Stimulated activated naive CD8-positive, alpha-beta T cell treated with anti-CD3 and anti-CD28 coated beads, Interleukin-15, amount 100 ng/mL, for 72 hours (primary cell): ENCODE measurements at regions not wholly inside any gene's neighbourhood (a gene's known extent, or its start where the extent isn't known, plus 50 kb on each side); places are given as distances from the start of the nearest gene placed in this dataset.
"Not testable (repeated sequence)": the region's sequence is repeated elsewhere in the genome, so short reads cannot be mapped to it uniquely, and the experiment has no call there.

Experiments
- ATAC-seq: fragments of 150-1000 bp; cut with Tn5 transposase; 2 replicates; pipeline ENCODE4 v1.10.0; 2021; ENCODE audit warnings: mild to moderate bottlenecking, moderate library complexity
- DNase-seq, 2 donors: peaks; one replicate each; pipeline ENCODE4 v3.0.0; 2021 to 2022
- H3K27ac Mint-ChIP-seq, 2 donors: one replicate each; pipeline ENCODE4 v1.8.0; 2022; ENCODE audit warnings: mild to moderate bottlenecking in 2 of 2, mixed read lengths in 2 of 2, moderate library complexity in 2 of 2
- H3K27me3 Mint-ChIP-seq: one replicate; pipeline ENCODE4 v1.8.0; 2022; ENCODE audit warnings: mixed read lengths
- H3K4me1 Mint-ChIP-seq: one replicate; pipeline ENCODE4 v1.8.0; 2022; ENCODE audit warnings: mild to moderate bottlenecking, mixed read lengths
- H3K4me3 Mint-ChIP-seq, 2 donors: one replicate each; pipeline ENCODE4 v1.8.0; 2022; ENCODE audit warnings: mild to moderate bottlenecking in 2 of 2, mixed read lengths in 2 of 2, moderate library complexity in 1 of 2
- H3K9me3 Mint-ChIP-seq, 2 donors: one replicate each; pipeline ENCODE4 v1.8.0; 2022; ENCODE audit warnings: mixed read lengths in 2 of 2

GRCh38 chr12:88737838-88738472 lies 157.7 kb upstream of the KITLG start:
- ATAC-seq = no peak
- Mint-ChIP-seq H3K9me3 (peaks cover 0 to 5% of the 10 kb centered on the region in 2 donors), H3K4me1 (no peaks in the 10 kb centered on the region)

GRCh38 chr12:88736031-88736430 lies 155.8 kb upstream of the KITLG start:
- no peak overlapping the region for H3K27ac Mint-ChIP-seq
- no peak overlapping the region for H3K4me3 Mint-ChIP-seq
- H3K9me3 Mint-ChIP-seq = peaks cover 0 to 5% of the 10 kb centered on the region in 2 donors
- no peaks in the 10 kb centered on the region for H3K4me1 Mint-ChIP-seq
- ATAC-seq (no peak), DNase-seq (no peak)
- no peaks in the 10 kb centered on the region for H3K27me3 Mint-ChIP-seq

More at GRCh38 chr12:88737838-88738472, 157.7 kb upstream of the KITLG start:
- DNase-seq = no peak
- Mint-ChIP-seq H3K27ac (no peak overlapping the region), H3K4me3 (no peak overlapping the region), H3K27me3 (no peaks in the 10 kb centered on the region)

GRCh38 chr12:88733008-88733407 lies 152.7 kb upstream of the KITLG start:
- H3K4me3 Mint-ChIP-seq = no peak overlapping the region

GRCh38 chr12:88729196-88729595 lies 148.9 kb upstream of the KITLG start:
- DNase-seq (no peak), ATAC-seq (no peak)
- Mint-ChIP-seq H3K27me3 (no peaks in the 10 kb centered on the region), H3K4me3 (no peak overlapping the region), H3K4me1 (no peaks in the 10 kb centered on the region), H3K9me3 (no peaks in the 10 kb centered on the region), H3K27ac (no peak overlapping the region)

More at GRCh38 chr12:88733008-88733407, 152.7 kb upstream of the KITLG start:
- Mint-ChIP-seq H3K27me3 (no peaks in the 10 kb centered on the region), H3K9me3 (peaks cover 0 to 5% of the 10 kb centered on the region in 2 donors), H3K4me1 (no peaks in the 10 kb centered on the region), H3K27ac (no peak overlapping the region)
- DNase-seq (no peak), ATAC-seq (no peak)

GRCh38 chr12:88726806-88727720 lies 146.8 kb upstream of the KITLG start:
- no peak for ATAC-seq
- Mint-ChIP-seq H3K27ac (no peak overlapping the region), H3K4me3 (no peak overlapping the region), H3K9me3 (no peaks in the 10 kb centered on the region), H3K27me3 (no peaks in the 10 kb centered on the region), H3K4me1 (no peaks in the 10 kb centered on the region)
- no peak for DNase-seq

GRCh38 chr12:88725592-88726143 lies 145.4 kb upstream of the KITLG start:
- DNase-seq = no peak

GRCh38 chr12:88723219-88723618 lies 142.9 kb upstream of the KITLG start:
- no peak overlapping the region for H3K4me3 Mint-ChIP-seq

More at GRCh38 chr12:88725592-88726143, 145.4 kb upstream of the KITLG start:
- no peak overlapping the region for H3K27ac Mint-ChIP-seq
- no peak overlapping the region for H3K4me3 Mint-ChIP-seq
- peaks cover 0 to 5% of the 10 kb centered on the region in 2 donors for H3K9me3 Mint-ChIP-seq
- ATAC-seq = no peak
- no peaks in the 10 kb centered on the region for H3K4me1 Mint-ChIP-seq
- H3K27me3 Mint-ChIP-seq = no peaks in the 10 kb centered on the region

GRCh38 chr12:88720785-88721650 lies 140.7 kb upstream of the KITLG start:
- Mint-ChIP-seq H3K27ac (no peak overlapping the region), H3K4me1 (no peaks in the 10 kb centered on the region), H3K9me3 (peaks cover 1 to 5% of the 10 kb centered on the region in 2 donors), H3K4me3 (no peak overlapping the region), H3K27me3 (no peaks in the 10 kb centered on the region)
- DNase-seq (no peak), ATAC-seq (no peak)

More at GRCh38 chr12:88723219-88723618, 142.9 kb upstream of the KITLG start:
- peaks cover 0 to 5% of the 10 kb centered on the region in 2 donors for H3K9me3 Mint-ChIP-seq
- ATAC-seq (no peak), DNase-seq (no peak)
- H3K27ac Mint-ChIP-seq = no peak overlapping the region
- H3K27me3 Mint-ChIP-seq = no peaks in the 10 kb centered on the region
- H3K4me1 Mint-ChIP-seq = no peaks in the 10 kb centered on the region

- peaks cover 5 to 7% of the 10 kb centered on the region in 2 donors for H3K9me3 Mint-ChIP-seq
- no peaks in the 10 kb centered on the region for H3K27me3 Mint-ChIP-seq
- no peak for DNase-seq
- H3K4me1 Mint-ChIP-seq = no peaks in the 10 kb centered on the region
- no peak overlapping the region for H3K4me3 Mint-ChIP-seq
- no peak overlapping the region for H3K27ac Mint-ChIP-seq
- no peak for ATAC-seq
Observed at GRCh38 chr12:88720231-88720630, 140.0 kb upstream of the KITLG start.

GRCh38 chr12:88717188-88717587 lies 136.9 kb upstream of the KITLG start:
- Mint-ChIP-seq H3K4me1 (no peaks in the 10 kb centered on the region), H3K27me3 (no peaks in the 10 kb centered on the region), H3K27ac (no peak overlapping the region), H3K9me3 (peaks cover 5 to 7% of the 10 kb centered on the region in 2 donors), H3K4me3 (no peak overlapping the region)
- DNase-seq (no peak), ATAC-seq (no peak)

GRCh38 chr12:88716240-88716639 lies 136.0 kb upstream of the KITLG start:
- Mint-ChIP-seq H3K4me1 (no peaks in the 10 kb centered on the region), H3K4me3 (no peak overlapping the region), H3K27me3 (no peaks in the 10 kb centered on the region), H3K9me3 (peaks cover 1 to 7% of the 10 kb centered on the region in 2 donors), H3K27ac (no peak overlapping the region)
- DNase-seq (no peak), ATAC-seq (no peak)

- H3K27ac Mint-ChIP-seq = no peak overlapping the region
- no peaks in the 10 kb centered on the region for H3K27me3 Mint-ChIP-seq
- no peaks in the 10 kb centered on the region for H3K4me1 Mint-ChIP-seq
- no peak for ATAC-seq
- no peak overlapping the region for H3K4me3 Mint-ChIP-seq
- DNase-seq = no peak
- H3K9me3 Mint-ChIP-seq = peaks cover 0 to 7% of the 10 kb centered on the region in 2 donors
Observed at GRCh38 chr12:88715673-88716072, 135.4 kb upstream of the KITLG start.

- DNase-seq, H3K27ac Mint-ChIP-seq, H3K4me3 Mint-ChIP-seq, H3K27me3 Mint-ChIP-seq, ATAC-seq, H3K9me3 Mint-ChIP-seq, H3K4me1 Mint-ChIP-seq: not testable (repeated sequence)
Observed at GRCh38 chr12:88714263-88714882, 134.1 kb upstream of the KITLG start.

- no peaks in the 10 kb centered on the region for H3K4me1 Mint-ChIP-seq
- H3K4me3 Mint-ChIP-seq = no peak overlapping the region
- H3K9me3 Mint-ChIP-seq = peaks cover 6 to 12% of the 10 kb centered on the region in 2 donors
- ATAC-seq (no peak), DNase-seq (no peak)
- H3K27ac Mint-ChIP-seq = no peak overlapping the region
- no peaks in the 10 kb centered on the region for H3K27me3 Mint-ChIP-seq
Observed at GRCh38 chr12:88707800-88708199, 127.5 kb upstream of the KITLG start.

- Mint-ChIP-seq H3K27ac (no peak overlapping the region), H3K9me3 (peaks cover 6 to 12% of the 10 kb centered on the region in 2 donors), H3K4me1 (no peaks in the 10 kb centered on the region), H3K4me3 (no peak overlapping the region), H3K27me3 (no peaks in the 10 kb centered on the region)
- DNase-seq (no peak), ATAC-seq (no peak)
Observed at GRCh38 chr12:88706286-88706685, 126.0 kb upstream of the KITLG start.
